ENCODE measurements at regions not wholly inside any gene's neighbourhood (a gene's known extent, or its start where the extent isn't known, plus 50 kb on each side); places are given as distances from the start of the nearest gene placed in this dataset.

DNA sequence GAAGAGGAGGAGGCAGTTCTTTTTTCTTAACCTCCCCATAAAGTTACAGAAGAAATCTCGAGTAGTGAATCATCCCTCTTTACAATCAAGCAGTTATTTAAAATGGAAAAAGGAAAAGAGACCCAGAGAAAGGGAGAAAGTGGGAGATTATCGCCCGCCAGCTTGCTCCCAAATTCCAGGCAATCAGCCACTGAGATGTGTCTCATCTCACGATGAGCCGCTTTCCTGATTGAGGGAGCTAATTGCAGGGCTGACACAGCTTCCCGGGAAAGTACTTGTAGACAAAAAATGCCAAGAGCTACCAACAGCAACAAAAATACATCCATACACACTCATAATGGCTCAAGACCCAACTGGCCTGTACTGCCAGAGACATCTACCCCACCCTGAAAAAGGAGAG, 191.6 kb upstream of the ZC3H12A start:
- no peak for DNase-seq

DNA sequence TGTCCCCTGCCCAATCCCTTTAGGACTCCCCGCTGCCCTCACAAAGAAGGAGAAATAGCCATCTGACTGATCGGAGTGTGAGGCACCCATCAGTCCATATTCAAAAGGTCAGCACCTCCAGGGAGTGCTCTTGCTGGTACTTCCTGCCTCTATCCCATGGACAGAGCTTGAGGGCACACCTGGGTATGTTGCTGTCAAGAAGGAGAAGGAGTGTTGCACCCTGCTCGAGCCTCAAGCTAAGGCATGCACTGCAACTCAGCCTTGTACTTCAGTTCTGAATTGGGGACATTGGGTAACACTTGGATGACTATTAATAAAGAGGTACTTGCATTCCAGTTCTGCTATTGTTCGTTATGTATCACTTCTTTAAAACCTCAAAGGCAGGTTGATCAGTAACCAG, 190.3 kb upstream of the ZC3H12A start:
- no peak for DNase-seq

DNA sequence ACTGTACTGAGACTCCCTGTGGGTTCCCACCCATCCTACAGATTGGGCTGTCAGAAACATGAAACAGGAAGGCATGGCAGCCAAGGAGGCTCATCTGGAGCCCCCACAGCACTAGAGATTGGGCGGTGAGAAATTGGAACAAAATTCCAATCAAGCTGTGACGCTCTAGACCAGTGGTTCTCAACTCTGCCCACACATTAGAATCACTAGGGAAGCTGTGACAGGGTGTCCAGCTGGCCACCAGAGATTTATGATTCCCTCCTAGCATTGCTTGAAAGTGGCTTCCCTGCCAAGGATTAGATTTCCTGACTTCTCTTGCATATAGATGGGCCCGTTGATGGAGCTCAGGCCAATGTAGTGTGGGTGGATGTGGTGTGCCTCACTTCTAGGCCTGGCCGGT, 187.5 kb upstream of the ZC3H12A start:
- DNase-seq = no peak

DNA sequence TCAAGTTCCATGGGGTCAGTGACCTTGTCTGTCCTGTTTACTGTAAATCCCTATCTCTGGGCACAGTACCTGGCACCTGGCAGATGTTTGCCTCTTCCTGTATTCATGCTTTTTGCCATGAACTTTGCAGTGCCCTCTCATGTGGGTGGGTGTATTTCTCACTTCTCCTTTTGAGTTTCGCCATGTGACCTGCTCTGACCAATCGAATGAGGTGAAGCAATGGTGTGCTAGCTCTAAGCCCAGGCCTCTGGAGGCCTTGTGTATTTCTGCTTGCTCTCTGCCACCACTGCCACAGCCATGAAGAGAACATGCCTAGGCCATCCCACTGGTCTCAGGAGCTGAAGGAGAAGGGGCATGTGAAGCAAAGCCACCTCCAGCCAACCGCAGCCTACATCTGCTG, 185.5 kb upstream of the ZC3H12A start:
- no peak for DNase-seq

DNA sequence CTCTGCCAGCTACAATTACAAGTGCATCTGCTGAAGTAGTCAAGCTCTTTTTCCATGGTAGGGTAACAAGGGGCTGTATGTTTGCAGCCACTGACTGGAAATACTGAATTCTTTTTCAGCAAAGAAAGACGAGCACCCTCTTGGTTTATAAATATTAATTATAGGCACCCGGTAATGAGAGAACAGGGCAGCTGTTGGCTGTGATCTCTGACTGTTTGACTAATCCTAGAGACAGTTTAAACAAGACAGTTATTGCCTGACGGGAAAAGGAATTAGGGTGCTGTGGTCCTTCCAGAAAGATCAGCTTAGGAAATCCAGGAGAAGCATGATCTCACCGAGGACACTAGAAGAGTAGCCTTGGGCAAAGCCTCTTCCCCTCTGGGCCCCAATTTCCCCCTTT, 183.7 kb upstream of the ZC3H12A start:
- no peak for DNase-seq

DNA sequence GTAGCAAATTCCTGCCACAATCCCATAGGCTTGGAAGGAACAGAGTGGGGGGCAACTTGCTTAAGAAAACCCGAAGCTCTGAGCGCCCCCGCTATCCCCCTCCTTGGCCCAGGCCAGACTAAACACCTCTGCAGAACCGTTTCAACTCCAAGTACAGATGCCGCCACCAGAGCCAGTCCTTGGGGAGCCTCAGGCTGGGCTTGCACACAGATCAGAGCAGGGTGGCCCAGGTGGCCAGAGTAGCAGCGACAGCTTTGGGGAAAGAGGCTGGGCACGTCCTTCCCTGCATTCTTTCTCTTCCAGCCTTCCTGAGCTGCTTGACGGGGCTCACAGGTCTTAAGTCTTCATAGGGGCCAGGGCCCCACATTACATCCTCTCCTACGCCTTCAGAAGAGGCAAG, 181.6 kb upstream of the ZC3H12A start:
- DNase-seq = no peak

DNA sequence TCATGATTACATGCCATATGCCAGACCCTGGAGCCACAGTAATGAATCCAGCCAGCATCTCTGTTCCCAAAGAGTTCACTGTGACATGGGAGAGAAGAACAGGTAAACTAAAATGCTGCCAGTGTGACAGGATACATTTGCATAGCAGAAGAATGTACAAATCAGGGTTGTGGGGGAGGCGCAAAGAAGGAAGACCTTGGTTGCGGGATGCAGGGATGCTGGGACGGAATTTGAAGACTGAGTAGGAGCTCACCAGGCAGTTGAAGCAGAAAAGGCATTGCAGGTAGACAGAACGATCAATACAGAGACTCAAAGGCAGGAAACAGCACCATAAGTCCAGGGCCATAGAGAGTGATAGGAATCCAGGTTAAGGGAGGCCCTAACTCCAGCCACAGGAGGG, 180.3 kb upstream of the ZC3H12A start:
- no peak for DNase-seq

DNA sequence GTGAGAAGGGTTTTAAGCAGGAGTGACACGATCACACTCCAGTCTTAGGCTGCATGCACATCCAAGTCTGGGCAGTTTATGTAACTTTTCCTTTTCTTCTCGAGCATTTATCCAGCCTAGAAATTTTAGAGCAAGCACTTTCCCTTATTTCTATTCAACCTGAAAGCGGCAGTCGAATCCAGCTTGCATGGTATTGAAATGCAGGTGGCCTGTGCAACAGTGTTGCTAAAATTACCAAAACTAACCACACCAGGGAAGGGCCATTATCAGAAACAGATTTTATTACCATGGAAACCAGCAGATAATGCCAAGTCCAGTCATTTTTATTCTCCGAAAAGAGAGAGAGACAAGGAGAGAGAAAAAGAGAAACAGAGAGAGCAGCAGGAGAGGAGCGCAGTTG, 179.9 kb upstream of the ZC3H12A start:
- no peak for DNase-seq

DNA sequence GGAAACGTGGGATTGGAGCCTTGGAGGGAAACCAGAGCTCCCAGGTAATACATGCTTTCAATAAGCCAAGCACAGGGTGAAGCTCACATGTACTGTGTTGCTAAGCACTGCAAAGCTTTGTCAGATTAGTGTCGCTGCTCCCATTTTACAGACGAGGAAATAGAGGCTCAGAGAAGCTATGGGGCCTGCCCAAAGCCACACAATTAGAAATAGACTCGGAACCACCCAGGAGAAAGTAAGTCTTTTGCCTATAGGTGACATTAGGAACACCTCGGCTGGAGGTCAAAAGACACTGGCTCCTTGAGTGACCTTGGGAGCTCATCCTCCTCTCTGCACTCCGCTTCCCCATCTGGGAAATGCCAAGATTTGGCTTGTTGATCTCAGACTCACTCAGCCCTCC, 175.6 kb upstream of the ZC3H12A start:
- no peak for DNase-seq

DNA sequence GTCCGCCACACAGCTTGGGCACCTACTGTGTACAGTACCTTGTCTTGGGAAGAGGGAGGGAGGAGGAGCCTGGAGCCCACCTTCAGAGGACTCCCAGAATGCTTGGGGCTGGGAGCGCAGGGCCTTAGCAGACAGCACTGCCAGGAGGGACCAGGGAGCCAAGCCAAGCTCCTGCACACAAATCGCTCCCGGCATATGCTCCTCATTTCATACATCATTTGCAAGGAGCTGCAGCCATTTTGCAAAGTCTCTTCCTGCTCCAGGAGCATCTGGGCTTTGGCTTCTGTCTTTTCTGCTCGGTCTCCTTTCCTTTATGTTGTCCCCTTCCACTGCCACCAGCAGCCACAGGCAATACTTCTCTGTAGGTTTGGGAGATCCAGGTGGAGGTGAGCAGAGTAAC, 175.2 kb upstream of the ZC3H12A start:
- no peak for DNase-seq

DNA sequence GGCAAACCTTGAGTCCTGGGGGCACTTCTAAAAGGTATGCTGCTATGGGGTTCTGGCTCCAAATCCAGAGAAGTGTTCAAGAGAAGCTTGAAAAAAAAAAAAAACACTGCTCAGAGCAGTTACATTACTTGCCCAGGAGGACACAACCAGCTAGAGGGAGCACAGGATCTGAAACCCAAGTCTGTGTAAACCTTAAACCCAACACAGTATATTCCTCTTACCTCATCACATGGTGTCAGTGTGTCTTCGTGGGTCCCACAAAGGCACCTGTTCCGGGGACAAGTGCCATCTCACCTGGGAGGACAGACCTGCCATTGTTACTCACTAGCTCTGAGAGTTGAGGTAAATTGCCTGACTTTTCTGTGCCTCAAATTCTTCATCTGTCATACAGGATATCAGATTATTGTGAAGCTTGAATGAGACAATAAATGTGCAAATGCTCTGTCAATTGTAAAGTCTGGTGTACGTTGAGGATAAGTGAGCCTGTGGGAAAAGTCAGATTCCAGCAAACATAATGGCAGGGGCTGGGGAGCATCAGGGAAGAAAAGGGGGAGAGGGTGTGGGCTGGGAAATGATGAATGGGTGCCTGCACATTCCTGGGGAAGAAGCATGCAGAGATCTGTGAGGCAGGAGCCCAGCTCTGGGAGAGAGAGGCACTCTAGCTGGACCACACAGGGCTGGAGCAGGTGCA, 170.4 kb upstream of the ZC3H12A start:
- DNase-seq = no peak

DNA sequence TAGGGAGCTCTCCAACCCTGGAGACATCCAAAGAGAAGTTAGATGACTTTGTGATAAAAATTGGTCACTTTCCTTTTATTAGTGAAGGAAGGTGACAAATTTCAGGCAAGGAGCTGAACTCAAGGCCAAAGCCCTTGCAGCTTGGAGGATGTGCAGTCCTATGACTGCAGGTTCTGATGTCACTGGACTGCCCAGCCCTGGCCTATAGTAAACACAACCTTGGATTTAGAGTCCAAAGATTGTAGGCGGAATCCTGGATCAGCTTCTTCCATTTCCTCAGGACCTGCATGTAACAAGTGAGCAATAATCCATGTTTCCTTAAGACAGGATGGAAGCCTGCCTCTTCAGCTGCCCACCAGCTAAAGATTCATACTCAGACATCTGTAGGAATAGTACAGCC, 169.3 kb upstream of the ZC3H12A start:
- no peak for DNase-seq

DNA sequence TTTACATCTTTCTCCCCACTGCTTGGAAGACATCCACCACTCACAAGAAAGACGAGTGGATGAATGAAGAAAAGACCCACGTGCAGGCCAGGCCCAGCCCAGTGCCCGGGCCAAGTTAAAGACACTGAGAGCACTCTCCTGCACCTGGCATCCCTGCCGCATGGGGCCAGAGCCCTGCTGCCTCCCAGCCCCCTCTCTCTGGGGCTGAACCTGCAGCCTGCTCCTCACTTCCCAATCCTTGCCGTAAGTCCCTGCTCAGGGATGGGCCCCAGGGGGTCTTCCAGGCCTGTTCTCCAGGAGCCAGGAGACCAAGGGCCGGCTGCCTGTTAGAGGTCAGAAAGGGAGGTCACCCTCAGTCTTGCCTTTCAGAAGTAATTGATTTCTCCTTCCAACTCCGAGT, 168.5 kb upstream of the ZC3H12A start:
- no peak for DNase-seq

DNA sequence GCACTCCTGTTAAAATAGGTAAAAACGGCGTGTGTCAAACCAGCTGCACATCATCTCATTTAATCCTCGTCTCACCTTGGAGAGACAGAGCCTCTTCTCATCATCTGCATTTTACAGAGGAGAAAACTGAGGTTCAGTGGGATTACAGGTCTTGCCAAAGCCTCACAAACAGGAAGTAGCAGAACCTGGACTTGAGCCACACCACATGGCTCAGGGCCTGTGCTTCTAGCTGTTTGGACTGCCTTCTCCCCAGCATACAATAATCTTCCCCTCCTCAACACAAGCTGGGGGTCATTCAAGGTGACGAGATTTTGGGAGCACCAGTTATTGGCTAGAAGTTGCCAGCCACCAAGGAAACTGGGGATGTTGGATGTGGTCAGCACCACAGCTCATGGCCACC, 167.9 kb upstream of the ZC3H12A start:
- no peak for DNase-seq

DNA sequence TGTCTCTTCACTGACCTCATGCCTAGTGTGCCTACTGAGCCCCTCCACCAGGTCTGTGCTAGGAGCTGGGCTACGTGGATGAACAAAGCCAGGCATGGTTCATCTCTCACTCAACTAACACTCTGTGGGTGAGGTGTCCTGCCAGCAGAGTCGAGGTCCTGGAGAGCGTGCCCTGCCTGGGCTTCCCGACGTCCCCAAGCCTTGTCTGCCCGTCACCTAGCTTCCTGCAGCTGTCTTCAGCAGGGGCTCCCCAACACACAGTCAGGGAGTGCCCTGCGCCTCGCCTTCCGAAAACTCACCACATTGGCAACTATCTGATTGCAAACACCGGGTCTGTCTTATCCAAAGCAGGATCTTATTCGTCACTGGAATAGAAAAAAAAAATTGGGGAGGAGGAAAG, 167.5 kb upstream of the ZC3H12A start:
- no peak for DNase-seq

DNA sequence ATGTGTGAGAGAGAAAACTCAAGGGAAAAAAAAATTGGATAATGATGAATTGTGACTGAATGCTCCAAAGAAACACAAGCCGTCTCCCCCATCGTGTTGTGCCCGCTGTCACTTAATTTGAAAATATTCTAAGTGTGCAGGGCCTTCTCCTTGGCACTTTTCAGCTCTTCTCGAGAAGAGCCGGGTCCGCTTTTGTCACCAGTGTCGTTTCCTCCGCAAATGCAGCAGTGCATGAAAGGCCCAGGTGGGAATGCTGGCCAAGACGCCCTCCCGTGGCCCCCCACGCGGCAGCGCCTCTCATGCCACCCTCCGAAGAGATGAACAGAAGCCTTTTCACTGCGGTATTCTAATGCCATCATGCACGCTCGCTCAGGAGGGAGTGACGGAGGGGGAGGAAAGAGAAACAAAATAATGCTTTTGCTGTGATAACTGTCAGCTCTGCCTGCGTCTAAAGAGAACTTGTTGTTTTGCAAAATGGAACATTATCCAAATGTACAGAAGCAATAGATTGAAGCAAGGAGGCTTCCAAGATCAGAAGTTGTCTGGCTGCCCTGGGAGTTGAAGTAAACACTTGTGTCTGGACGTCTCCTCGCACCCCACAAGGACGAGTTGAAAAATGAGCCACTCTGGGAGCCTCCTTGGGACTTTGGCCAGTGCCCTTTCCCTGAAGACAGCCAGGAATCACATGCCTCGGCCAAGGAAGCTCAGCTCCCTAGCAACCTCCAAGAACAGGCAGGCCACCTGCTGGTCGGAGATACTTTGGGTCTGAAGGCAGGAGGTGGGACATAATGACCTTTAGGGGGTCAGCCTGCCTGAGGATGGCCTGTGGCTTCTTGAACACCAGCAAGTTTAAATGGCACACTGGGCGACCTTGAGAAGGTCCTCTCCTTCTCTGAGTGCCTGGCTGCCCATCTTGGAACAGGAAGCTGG, 166.1 kb upstream of the ZC3H12A start:
- DNase-seq = no peak

DNA sequence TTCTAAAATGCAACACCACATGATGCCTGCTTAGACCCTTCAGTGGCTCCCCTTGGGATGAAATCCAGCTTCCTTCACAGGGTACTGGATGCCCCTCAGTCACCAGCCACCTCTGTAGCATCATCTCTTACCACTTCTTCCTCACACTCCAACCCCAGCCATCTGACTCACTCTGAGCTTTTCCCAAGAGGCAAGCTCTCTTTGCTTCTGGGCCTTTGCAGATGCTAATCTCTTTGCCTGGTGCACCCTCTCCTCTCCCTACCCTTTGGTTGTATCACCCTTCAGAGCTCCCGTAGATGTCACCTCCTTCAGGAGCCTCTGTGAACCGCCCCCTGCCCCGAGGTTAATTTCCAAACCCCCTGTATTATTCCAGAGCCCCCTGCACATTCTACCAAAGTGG, 164.8 kb upstream of the ZC3H12A start:
- no peak for DNase-seq

DNA sequence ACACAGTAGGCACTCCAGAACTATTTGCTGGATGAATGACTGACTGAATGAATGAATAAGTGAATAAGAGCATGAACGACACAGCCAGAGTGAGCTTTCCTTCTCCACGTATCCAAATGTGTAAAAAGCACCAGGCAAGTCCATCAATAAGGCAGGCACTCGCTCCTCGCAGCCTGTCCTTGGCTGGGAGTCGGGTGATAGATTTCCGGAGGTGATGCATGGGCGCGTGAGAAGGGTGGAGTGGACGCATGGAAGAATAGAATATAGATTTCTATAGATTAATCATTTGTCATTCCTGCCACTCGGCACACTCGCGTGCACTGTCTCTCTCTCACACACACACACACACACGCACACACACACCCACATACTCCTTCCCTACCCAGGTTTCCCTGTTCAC, 164.3 kb upstream of the ZC3H12A start:
- no peak for DNase-seq

DNA sequence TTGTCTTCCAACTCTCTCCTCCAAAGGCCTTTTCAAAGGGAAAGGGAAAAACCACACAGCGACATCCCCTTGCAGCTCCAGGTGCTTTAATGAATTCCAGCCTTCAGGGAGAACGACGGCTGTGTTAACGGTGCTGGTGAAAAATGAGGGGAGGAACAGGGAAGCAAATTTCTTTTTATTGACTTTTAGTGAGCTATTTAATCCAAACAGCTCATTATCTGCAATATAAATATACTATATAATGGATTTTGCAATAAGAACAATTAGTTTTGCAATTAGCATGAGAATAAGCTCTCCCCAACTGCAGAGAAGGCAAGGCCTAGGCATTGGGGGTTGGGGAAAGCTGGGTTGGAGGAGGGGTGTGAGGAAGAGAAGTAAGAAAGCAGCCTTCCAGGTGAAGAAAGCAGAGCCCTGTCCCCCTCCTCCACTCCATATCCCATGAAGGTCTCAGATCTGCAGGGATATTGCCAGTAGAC, 159.0 kb upstream of the ZC3H12A start:
- no peak for DNase-seq

DNA sequence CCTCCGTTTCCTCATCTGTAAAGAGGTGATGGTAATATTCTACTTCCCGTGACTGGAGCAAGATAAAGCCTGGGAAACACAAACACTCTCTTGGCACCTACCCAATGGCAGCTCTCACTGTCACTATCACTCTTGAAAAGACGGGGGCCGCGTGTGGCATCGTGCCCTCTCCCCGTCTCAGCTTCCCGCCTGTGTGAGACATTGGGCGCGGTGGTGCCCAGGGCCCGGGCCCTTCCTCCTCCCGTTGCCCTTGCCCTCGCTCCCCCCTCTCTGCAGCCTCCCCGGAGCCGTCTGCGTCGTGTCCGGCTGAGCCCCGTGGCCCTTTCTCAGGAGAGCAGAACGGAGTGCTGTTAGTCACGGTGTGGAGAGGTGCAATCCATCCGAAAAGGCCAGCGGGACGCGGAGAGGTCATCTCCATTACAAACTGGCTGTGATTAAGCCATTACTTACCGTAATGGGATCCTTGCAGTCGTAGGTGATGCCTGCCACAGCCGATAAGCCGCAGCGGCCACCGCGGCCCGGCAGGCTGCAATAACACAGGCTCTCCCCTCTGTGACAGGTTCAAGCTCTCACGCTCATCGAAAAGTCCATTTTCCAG, 156.4 kb upstream of the ZC3H12A start:
- DNase-seq = no peak

DNA sequence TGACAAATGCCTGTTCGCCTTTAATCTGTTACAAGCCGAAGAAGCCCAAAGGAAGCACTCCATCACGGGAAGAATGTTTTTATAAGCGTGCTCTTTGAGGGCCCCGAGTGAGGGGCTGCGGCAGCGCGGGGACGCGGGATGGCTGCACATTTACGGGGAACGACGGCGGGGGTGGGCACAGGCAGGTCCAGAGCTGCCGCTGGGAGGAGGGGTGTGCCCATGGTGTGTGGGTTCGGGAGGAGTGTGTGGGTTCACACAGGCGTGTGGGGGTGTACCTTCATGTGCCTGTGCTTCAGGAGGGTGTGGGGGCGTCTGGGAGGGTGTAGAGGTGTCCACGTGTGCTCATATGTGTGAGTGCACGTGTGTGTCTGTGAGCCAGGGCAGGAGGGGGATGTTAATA, 155.9 kb upstream of the ZC3H12A start:
- DNase-seq = no peak

DNA sequence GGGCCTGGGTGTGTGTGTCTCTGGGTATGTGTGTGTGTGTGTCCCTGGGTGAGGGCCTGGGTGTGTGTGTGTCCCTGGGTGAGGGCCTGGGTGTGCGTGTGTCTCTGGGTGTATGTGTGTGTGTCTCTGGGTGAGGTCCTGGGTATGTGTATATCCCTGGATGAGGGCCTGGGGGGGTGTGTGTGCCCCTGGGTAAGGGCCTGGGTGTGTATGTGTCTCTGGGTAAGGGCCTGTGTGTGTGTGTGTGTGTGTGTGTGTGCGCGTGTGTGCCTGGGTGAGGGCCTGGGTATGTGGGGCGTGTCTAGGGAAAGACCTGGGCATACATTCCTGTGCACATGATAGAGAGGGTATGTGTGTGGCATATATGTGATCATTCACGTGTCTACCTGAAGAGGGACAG, 155.1 kb upstream of the ZC3H12A start:
- no peak for DNase-seq

DNA sequence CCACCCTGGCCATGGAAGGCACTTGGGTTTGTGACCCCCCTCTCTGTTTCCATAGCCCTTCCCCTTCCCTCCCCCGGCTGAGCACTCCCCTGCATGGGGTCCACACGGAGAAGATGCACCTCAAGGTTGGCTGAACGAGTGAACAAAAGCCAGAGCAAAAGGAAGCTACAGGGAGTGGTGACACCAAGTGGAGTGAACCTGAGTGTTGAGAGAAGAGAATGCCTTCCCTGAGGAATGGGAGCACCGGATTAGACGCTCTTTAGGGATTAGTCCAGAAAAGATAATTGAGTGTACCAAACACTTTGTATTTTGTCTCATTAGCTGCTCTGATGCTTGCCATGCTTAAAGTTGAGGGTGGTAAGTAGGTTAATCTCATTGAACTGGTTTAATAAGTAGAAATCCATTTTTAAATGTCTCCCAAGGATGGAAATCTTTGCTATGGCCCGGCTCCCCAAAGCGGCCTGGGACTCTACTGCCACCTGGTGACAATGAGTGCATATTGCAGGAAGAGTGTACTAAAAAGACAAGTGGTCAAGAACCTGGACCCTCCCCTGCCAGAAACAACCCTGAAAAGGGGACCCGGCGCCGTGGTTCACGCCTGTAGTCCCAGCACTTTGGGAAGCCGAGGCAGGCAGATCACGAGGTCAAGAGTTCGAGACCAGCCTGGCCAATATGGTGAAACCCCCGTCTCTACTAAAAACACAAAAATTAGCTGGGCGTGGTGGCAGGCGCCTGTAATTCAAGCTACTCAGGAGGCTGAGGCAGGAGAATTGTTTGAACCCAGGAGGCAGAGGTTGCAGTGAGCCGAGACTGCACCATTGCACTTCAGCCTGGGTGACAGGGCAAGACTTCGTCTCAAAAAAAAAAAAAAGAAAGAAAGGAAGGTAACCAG, 150.6 kb upstream of the ZC3H12A start:
- no peak for DNase-seq

Measured in NCI-H2227 treated with DMSO at 0.1 percent for 48 hours (cell line).